RPMI8226 (cell line): ENCODE measurements at regions not wholly inside any gene's neighbourhood (a gene's known extent, or its start where the extent isn't known, plus 50 kb on each side); places are given as distances from the start of the nearest gene placed in this dataset.
"Not testable (repeated sequence)": the region's sequence is repeated elsewhere in the genome, so short reads cannot be mapped to it uniquely, and the experiment has no call there.

ENCODE experiments used
- DNase-seq: peaks from one replicate; pipeline ENCODE4 v3.0.0-alpha.2; 2015

- DNase-seq = no peak
These were observed 926.3 kb downstream of the TLE4 start for GRCh38 chr9:80498001-80498555.

- no peak for DNase-seq
These were observed 925.3 kb downstream of the TLE4 start for GRCh38 chr9:80496901-80497556.

DNA sequence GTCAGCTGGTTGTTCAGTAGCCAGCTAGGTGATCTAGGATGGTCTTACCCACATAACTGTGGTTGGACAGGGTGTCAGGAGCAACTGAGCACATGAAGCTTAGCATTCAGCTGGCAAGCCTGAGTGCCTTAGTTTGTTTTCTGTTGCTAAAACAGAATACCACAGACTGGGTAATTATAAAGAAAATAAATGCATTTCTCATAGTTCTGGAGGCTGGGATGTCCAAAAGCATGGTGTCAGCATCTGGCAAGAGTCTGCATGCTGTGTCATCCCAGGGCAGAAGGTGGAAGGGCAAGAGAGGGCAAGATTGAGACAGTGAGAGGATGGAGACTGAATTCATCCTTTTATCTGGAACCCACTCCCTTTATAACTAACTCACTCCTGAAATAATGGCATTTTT is 921.5 kb downstream of the TLE4 start:
- no peak for DNase-seq

- no peak for DNase-seq
These were observed 920.5 kb downstream of the TLE4 start for GRCh38 chr9:80492221-80492620.

DNA sequence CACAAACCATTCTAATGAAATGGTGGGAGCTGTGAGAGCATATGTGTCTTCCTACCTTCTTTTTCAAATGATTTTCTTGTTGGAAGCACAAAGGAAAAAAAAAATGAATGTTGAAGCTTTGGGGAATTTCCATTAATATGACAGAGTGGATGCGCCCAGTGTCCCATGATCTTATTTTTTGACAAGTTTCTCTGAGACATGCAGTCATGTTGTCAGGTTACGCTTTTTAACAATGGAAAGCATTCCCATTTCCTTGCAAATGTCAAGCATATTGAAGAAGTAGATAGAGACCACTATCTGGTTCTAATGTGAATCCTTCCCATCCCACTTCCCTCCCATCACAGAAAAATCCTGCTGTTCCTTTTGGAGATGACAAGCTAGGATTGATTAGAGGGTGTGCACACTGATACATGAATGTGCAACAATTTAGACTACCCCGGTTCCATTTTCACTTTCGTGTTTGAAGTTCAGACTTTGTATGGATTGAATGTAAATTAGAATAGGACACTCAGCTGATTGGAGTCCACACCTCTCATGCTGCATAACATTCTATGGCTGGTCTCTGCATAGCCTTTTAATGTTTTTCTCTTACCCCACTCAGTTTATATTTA is 919.4 kb downstream of the TLE4 start:
- no peak for DNase-seq

DNA sequence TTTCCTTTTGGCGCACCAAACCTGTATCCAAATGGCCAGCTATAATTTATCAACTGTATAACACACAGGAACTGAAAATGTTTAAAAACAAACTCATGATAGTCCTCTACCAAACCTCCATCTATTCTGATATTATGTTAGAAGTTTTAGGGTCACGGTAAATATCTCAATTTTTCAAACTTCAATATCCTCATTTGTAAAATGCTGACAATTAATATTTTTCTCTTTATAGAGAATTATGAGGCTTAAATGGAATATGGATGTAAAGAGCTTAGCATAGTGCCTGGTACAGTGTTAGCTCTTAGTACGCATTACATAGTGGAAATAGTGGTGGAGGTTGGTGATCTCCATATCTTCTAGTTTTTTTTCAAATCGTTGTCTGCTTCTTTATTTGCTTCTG is 917.6 kb downstream of the TLE4 start:
- DNase-seq = no peak

DNA sequence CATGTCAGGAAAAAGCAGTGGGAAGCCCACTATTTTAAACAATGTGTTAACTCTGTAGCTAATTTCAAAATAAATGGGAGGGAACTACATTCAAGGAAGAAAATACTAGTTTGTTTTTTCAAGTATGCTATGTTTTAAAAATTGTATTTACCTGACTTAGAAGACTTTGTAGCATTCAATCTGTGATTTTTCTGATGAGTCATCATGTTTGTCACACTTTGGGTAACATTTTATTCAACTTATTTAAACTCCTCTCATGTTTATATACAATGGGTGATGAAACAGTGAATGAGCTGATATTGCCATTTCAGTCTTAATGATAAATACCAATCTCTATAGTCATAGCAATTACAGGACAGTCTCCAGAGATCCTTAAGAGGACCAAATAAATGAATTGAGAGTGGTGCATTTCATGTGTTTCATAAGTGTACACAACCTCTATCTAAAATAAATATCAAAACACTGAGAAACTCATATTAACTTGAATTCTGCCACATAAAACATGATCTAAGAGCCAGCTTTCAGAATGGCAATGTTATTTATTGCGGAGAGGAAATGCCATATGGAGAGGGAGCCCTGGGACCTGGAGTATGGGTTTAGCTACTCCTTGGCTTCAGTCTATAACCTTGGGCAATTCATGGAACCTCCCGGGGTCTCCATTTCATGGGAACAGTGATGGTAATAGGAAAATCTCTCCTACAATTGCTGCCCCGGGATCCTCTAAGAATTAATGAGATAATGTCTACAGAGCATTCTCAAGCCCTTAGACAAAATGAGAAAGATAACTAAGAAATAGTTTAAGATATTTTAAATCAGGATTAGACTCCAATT is 913.9 kb downstream of the TLE4 start:
- no peak for DNase-seq

DNA sequence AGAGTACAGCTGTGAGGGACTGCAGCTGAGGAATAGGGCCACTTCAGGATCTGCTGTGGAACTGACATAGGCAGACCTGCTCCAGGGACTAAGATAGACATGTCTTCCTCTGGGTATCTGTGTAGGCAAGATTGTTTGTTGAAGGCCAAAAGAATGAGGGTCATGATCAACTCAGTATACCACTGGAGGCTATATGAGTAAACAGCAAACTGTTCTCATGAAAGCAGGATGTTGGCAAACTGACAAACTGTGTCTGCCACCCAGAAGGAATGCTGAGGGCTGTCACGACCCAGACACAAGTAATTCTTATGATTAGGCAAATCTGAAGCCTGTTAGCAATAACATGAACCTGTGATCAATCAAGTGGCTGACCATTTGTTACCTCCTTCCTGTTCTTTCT is 910.5 kb downstream of the TLE4 start:
- DNase-seq = not testable (repeated sequence)

- DNase-seq = no peak
These were observed 895.9 kb downstream of the TLE4 start for GRCh38 chr9:80467632-80468031.

- DNase-seq = no peak
These were observed 893.8 kb downstream of the TLE4 start for GRCh38 chr9:80465556-80465955.

DNA sequence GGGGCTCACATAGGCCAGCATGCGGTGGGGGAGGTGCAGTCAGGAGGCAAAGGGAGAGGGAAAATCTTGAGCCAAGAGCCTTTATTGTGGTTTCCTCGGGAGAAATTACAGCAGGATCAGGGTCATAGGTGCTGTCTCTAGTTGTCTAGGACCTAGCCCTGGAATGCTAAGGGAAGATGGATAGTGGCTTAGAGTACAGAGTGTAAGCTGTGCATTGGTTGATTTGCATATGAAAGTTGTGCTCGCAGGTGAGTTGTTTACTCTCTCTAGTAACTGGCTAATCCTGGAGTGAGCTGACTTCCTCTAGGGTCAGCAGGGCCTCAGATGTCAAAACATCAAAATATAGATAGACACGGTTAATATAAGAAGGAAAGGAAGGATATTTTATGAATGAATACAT is 877.7 kb downstream of the TLE4 start:
- no peak for DNase-seq

DNA sequence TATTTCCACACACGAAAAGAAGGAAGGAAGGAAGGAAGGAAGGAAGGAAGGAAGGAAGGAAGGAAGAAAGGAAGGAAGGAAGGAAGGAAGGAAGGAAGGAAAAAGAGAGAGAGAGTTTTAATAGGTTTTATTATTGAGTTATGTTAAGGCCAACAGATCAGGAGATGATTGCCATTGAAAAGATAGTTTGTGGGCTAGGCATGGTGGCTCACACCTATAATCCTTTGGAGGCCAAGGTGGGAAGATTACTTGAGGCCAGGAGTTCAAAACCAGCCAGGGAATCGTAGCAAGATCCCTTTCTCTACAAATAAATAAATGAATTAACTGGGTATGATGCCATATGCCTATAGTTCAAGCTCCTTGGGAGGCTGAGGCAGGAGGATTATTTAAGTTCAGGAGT is 877.2 kb downstream of the TLE4 start:
- no peak for DNase-seq

DNA sequence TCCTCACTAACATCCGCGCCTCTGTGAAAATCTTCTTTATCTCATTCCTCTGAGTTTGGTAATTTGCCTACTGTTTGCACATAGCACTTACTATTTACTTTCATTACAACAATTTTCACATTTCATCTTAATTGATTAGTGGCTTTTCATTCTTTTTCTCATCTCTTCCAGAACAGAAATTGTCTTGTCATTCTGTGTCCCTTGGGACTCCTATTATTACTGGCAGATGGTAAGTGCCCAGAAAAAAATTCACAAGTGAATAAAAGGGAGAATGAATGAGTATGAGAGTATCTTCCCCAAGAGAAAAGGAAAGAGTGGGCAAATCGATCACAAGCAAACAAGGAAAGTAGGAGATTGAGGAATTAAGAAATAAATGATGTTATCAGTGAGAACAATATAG is 876.1 kb downstream of the TLE4 start:
- DNase-seq = no peak

- no peak for DNase-seq
These were observed 869.0 kb downstream of the TLE4 start for GRCh38 chr9:80440724-80441123.

GRCh38 chr9:80437825-80438224 is 866.1 kb downstream of the TLE4 start:
- no peak for DNase-seq

DNA sequence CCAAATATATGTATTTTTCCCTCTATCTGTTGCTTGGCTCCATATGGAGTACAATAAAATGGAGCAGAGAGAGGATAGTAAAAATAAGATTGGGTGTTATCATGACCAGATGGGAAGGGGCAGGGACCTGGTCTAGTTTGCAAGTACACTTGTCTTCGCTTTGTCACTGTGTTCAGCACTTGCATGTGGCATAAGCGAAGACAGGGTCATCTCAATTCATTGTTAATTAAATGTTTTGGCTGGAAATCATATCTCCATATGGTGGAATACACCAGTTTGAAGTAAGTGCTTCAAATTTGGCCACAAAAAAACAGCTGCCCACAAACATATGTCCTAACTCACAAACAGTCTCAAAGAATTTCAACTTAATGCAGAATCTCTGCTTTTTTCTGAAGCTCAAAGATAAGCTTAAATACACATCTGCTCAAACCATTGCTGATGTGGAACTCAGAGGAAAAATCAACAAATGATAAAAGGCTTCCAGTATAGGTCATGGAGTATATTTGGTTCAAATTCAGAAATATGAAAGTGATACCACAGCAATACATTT is 865.4 kb downstream of the TLE4 start:
- DNase-seq = no peak

- no peak for DNase-seq
These were observed 863.8 kb downstream of the TLE4 start for GRCh38 chr9:80435591-80435990.

GRCh38 chr9:80426992-80427391 is 855.2 kb downstream of the TLE4 start:
- no peak for DNase-seq

GRCh38 chr9:80417211-80417773 is 845.5 kb downstream of the TLE4 start:
- DNase-seq = no peak

- no peak for DNase-seq
These were observed 838.3 kb downstream of the TLE4 start for GRCh38 chr9:80410106-80410505.

- DNase-seq = no peak
These were observed 835.5 kb downstream of the TLE4 start for GRCh38 chr9:80407220-80407619.

DNA sequence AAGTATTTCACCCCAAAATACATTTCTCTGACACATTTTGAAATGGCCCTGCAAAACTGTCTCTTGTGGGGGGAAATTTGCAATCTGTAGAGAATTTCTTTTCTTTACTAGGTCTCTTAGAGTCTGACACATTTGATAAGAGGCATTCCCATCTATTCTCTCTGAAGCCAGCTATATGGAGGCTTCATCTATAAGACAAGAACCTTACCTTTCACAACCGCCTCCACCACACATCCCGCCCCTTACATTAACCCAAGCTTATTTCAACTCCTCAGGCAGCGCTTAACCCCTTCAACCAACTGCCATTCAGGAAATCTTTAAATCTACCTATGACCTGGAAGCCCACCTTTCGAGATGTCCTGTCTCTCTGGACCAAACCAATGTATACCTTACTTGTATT is 829.5 kb downstream of the TLE4 start:
- DNase-seq = no peak

GRCh38 chr9:80400624-80401230 is 829.0 kb downstream of the TLE4 start:
- no peak for DNase-seq
